Posterior cingulate gyrus (tissue), 11 donors: ENCODE measurements at regions not wholly inside any gene's neighbourhood (a gene's known extent, or its start where the extent isn't known, plus 50 kb on each side); places are given as distances from the start of the nearest gene placed in this dataset.

Source experiments
- DNase-seq, 10 donors: peaks; one replicate each; pipeline versions ENCODE4 v3.0.0 to v3.0.0-alpha.2; 2020 to 2021; ENCODE audit warnings: mixed read lengths in 3 of 10
- intact Hi-C: fragments of 100-400 bp; cut with DNase I; formaldehyde crosslinking; loops from one replicate; pipeline ENCODE4 v1.15.1; 2023

DNA sequence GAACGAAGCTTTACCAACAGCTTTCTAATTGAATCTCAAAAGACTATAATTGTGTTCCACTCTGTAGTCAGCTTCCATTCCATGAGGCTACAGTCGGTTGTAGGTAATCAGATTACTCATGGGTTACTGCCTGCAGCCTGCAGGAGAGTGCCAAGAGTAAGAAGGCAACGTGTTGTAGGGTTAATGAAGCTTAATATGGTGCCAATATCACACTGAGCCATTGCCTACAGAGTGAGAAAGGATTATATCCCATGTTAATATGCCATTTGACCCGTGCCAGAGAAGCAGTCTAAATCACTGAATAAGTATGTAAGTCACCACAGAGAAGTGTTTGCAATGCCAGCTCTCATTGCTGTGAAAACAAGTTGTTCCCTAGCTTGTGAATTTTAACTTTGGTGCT is 734.5 kb upstream of the ACVR2A start:
- DNase-seq = no peak
- intact Hi-C loops = no loop called here

DNA sequence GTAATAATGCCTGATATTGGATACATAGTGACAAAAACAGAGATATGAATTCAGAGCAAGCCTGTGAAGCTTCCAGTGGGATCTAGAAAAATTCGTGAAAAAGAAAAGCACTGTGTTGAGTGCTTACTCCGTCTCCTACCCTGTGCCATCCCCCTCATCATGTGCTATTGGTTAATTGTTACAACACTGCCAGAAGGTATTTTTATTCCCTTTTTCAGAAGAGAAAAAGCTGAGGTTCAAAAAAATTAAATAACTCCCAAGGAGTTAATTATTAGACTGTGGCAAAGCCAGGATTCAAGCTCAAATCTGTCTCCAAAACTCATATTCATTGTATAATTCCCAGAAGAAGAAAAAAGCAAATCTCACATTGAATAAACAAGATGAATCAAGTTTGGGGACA is 735.5 kb upstream of the ACVR2A start:
- intact Hi-C loops = no loop called here
- no peak for DNase-seq

DNA sequence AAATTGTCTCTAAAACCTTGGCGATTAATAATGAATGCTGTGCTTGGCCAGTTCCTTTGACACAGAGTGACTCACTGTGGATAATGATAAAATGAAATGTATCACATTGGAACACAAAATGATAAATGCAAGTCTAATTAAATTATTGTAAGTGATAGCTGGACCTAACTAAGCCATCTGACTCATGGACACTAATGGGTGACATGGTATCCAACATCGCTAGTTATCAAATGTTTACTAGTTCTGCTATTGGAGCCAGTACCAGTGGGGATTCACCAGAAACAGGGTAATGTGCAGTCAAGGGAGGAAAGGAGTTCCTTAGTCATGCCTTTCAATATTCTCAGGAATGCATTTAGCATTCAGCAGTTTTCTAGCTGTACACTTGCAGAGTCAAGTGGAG is 736.3 kb upstream of the ACVR2A start:
- intact Hi-C loops = no loop called here
- no peak for DNase-seq

DNA sequence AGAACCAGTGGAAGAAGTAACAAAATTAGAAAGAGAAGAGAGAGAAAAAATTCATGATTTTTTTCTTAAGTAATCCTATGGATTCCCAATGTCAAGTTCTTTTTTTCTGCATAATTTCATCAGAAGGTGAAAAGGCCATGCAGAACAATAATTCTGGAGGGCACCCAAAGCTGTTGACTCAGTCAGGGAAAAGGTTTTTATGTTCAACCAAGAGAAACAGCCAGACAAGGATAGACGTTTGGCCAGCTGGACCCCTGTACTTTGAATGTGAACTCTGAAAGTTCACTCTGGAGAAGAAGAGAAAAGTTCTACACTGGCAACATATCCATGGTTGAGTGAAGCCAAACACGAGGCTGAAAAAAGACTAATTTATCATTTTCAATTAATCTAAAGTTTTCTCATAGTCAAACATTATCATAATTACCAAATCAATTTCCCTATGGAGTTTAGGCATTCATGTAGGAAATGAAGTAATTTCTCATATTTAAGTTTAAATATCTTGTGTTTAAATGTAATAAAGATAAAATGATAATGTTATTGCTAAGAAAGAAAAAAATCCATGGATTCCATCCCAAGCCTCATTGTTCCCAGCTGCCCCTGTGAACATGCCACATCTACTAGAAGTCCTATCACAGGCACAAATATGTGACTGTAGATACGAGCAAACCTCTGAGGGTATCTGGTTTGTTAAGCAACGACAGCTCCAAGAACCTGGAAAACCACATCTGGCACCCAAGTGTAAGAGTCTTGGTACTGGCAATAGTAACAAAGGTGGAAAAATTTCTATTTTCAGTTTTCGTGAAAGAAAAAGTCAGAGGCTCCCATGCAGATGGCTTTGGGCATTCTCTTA is 742.7 kb upstream of the ACVR2A start:
- no peak for DNase-seq
- intact Hi-C loops = no loop called here

DNA sequence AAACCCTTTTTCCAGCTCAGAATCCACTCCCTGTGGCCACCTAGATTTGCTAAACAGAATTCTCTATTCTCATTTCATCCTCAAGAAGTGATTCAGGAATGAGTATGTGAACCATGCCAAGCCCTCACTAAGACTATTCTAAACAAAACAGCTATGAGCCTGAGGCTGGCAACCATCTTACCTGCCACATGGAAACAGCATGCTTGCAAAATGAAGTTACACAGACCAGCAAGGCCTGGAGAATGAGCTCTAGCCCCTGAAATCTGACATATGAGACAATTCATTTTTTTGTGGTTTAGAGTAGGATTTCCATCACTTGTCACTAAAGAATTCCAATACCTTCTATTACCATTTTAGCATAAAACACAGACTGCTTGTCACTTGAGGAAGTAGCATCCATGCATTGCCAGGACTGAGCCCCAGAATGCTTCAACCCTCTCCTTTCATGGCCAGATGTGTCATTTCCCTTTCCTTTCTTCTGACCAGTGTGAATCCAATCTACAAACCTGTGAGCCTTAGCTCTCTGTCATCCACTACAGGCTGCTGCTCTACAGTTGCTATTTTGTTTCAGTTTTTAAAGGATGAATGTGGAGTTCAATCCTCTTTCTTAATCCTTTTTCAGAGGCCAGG is 744.3 kb upstream of the ACVR2A start:
- no peak for DNase-seq
- intact Hi-C loops = no loop called here

DNA sequence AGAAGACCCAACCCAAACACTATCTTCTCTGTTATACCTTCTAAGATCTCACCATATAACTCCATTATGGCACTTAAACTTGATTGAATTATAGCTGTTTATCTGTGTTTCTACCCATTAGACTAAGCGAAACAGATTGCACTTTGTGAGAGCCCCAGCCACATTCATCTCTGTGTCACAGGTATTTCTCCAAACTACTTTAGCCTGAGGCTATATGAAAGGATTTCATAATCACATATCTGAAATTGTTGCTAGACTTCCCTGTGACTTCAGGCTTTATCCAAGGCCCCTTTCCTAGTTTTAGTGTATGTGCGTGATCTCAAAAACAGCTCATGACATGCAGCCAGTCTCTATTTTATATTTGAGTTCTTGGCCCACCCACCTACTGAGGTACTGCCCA is 745.0 kb upstream of the ACVR2A start:
- intact Hi-C loops = no loop called here
- no peak for DNase-seq

DNA sequence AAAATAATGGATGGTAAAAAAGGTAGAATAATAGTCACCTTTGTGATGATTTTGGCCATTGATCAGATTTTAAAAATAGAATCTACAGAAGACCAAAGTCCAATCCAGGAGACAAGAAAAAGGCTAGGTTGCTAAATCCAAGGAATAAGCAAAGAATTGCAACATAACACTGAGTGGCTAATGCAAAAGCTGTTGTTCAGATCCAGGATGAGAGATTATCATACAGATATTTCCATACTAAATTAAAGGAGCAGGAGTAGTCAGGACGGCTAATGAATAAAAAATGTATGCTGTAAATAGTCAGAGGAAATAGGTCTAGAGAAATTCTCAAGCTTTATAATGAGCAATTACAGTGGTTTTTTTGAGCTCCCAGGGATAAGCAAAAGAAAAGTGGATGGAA is 745.9 kb upstream of the ACVR2A start:
- intact Hi-C loops = no loop called here
- DNase-seq = no peak

DNA sequence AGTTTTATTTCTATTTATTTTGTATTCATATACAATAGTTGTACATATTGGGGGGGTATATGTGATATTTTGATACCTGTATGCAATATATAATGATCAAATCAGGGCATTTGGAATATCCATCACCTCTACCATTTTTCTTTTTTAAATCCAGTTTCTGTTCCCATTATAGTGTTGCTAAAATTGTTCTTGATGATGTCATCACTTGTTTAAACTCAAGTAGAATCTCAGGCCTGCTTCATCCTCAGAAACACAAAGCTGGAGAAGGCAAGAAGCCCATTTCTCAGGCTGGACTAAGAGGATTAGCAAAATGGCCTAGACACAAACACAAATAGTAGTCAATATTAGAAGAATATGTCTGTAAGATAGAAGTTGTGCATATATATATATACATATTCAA is 747.1 kb upstream of the ACVR2A start:
- intact Hi-C loops = no loop called here
- no peak for DNase-seq

DNA sequence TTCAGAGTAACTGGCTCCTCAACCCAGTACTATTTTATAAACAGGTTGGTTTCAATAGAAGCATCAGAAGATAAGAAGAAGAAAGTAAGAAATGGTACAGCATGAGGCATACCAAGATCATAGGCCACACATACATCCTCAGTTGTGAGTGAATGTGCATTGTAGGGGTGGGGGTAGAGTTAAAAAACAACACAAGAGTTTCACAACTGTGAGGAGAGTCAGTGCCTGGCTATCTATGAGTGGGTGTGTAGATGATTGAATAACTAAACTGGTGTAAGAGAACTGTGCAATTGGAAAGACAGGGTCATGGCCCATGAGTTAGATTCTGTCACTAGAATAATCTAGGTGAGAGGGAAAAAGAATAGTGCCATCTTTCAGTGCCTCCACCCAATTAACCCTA is 748.2 kb upstream of the ACVR2A start:
- no peak for DNase-seq
- intact Hi-C loops = no loop called here

DNA sequence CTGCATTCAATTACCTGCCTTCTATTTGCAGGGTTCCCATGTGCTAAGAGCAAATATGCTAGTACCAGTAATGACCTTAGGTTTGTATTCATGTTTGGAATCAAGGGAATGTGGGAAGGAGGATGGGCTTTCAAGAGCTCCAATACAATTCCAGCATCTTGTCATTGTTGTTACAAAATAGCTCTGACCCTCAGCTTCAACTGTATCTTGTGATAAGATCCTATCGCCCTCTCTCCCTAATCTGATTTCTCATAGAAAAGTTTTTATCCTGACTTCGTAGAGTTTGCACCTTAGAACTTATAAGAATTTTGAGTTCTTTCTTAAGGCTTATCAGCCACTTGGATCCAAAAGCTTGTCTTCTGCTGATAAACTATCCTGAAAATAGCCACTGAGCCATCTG is 749.5 kb upstream of the ACVR2A start:
- intact Hi-C loops = no loop called here
- no peak for DNase-seq

DNA sequence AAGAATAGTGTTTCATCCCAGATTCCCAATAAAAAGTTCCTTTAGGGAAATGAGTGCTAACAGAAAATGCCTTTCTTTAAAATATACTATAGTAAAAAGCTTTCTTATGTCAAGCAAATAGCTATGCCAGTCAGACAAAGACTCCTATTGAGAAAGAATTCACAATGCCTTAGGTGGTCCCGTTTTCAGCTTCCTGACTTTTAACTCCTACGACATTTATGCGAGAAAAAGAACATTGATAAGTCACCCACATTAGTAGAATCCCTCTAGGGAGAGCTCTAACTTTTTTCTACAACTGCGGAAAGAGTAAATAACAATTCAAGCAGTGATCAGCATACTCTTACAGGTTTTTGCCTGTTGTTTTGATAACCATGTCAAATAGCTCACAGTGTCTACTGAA is 750.8 kb upstream of the ACVR2A start:
- no peak for DNase-seq
- intact Hi-C loops = no loop called here

DNA sequence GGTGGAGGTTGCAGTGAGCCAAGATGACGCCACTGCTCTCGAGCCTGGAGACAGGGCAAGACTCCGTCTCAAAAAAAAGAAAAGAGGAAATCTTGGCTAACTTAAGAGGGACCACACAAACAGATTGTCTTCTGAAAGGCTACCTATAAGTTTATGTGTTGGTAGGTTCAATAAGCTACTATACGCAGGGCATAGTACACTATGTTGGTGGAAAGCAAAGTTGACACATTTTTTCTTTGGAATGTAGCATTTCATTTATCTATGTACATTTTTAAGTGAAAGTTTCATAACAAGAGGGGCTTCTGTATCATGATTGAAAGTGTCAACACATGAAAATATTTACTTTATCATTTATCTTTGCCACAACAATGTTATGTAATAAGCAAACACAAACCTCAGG is 752.6 kb upstream of the ACVR2A start:
- intact Hi-C loops = no loop called here
- DNase-seq = no peak

DNA sequence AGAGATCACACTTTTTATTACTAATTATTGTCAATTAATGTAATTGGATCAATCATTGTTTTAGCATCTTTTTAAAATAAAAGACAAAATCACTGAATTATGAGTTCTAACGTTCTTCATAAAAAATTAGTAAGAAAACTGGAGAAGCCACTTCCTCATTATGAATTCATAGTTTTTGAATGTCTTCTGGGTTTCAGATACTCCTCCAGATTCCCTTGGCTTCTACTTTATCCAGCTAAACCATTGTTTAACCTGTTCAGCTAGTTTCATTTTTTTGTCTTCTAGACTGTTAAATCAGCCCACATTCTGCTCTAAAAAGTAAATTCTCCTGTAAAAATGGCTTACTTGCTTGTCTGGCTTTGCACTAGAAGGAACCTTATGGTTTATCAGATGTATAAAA is 753.4 kb upstream of the ACVR2A start:
- intact Hi-C loops = no loop called here
- no peak for DNase-seq

DNA sequence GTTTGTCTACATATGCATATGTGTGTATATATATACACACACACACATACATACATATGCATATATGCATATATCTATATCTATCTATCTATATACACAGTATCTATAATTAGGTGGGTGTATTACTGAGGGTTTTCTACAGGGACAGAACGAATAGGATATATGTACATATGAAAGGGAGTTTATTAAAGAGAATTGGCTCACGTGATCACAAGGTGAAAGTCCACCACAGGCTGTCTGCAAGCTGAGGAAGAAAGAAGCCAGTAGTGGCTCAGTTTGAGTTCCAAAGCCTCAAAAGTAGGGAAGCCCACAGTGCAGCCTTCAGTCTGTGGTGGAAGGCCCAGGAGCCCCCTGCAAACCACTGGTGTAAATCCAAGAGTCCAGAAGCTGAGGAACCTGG is 756.0 kb upstream of the ACVR2A start:
- intact Hi-C loops = no loop called here

DNA sequence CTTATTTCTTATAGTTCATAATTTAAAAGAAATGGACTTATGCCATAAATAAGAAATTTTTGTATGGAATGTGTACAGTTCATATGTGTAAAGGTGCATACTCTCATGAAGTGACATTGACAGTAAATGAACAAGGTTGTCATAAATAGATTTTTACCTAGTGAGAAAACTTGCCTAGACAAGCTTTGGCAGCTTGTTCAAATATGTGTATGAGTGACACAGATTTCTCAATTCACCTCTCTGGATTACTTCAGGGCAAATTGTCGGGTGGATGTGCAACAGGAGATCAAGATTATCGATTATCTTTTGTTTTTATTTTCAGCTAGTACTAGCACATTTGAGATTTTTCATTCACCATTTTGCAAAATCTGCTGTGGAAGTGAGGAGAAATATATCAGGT is 758.1 kb upstream of the ACVR2A start:
- intact Hi-C loops = no loop called here
- DNase-seq = no peak

More for the DNA sequence above, 756.0 kb upstream of the ACVR2A start:
- no peak for DNase-seq

DNA sequence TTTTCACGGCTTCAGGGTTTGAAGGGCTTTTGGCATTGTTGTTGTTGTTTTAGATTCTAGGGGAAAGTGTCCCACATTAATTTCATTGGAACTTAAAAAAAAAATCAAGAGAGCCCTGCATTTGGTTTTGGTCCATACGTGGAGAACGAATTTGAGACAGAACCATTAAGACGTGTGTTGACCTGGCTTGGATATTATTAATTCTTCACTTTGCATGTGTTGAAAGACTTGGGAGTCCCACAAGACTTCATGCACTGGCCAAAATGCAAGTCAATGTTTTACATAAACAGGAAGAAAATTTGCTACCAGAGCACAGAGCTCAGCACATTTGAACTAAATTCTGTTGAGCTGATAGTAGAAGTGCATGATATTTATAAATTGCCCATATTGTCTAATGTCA is 761.2 kb upstream of the ACVR2A start:
- DNase-seq = no peak
- intact Hi-C loops = loop anchor here (2.0 kb wide), 1 partner anchor 827 kb away; no protein-coding TSS in a partner anchor

DNA sequence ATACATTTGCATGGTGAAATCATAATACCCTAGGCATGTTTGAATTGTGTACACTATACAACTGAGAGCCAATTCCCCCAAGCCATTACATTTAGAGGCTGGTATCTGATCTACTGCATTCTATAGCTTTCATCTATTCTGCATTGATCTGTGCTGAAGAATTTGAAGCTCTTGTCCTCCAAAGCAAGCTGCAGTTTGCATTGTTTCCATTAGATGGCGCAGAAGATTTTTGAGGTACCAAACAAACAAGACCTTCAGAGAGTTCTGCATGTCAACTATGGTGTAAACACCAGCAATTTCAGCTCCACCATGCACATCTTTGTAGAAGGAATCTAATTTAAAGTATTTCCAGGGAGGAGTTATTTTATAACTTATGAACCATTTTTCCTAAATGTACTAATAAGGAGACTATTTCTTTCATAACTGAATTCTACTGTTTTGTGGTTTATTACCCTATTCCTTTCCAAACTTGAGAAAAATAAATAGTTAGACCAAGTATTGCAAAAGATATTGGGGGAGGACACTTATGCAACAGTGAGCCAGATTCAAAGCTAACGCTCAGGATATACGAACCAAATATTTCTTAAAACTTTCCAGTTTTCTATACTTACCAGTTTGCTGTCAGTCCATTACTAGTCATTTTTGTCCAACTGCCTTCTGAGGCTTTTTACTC is 761.8 kb upstream of the ACVR2A start:
- intact Hi-C loops = loop anchor here (2.0 kb wide), 1 partner anchor 828 kb away; no protein-coding TSS in a partner anchor
- peak in 4 of 10 donors; percentile 28 to 57 (median 46) for DNase-seq

DNA sequence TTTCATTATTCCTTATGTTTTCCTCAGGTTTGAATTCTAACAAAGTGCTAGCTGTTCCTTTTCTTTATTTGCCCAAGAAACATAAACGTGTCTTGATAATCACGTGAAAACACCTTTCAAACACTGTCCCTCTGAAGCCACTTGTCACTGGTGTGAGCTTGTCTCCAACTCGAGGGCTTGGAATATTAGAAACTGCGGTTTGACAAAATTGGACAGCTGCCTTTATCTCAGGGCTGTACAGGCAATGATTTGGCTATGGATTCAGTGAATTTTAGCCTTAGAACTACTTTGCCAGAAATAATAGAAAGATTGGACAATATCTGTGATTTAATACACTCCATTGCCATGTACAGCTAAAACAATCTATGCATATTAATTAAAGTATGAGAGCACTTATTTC is 763.0 kb upstream of the ACVR2A start:
- intact Hi-C loops = loop anchor here (2.0 kb wide), 1 partner anchor 829 kb away; no protein-coding TSS in a partner anchor

DNA sequence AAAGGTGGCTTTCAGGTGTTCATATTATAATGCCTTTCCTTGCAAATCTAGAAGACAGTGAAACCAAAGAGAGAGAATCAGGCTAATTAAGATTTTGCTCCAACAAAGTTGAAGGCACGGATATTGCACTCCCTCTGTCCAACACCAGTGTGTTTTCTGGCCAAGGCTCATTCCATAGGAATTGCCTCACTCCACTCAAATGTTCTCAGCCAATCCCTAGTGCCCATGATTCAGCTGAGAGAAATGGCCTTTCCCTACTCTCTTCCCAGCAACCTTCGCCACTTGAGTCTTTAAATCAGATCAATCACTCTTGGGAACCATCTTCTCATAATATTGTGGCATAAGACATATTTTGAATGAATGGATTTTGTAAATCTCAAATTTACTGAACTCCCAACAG is 768.2 kb upstream of the ACVR2A start:
- no peak for DNase-seq
- intact Hi-C loops = no loop called here

More for the DNA sequence above, 763.0 kb upstream of the ACVR2A start:
- DNase-seq = no peak

DNA sequence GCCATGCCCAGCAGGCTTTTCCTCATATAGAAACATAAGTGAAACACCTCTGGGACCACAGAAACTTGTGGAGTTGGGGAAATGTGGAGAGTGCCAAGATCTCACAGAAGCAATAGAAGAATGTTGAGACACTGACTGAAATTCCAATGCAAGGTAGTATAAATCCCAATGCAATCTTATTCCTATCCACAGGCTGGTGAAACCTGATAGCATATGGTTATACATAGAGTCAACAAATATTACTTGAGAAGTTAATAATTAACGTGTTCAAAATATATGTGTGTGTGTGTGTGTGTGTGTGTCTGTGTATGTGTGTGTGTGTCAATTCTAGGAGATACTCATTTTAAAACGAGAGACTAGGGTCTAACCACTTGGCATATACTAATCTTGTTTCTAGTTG is 776.8 kb upstream of the ACVR2A start:
- no peak for DNase-seq
- intact Hi-C loops = no loop called here

DNA sequence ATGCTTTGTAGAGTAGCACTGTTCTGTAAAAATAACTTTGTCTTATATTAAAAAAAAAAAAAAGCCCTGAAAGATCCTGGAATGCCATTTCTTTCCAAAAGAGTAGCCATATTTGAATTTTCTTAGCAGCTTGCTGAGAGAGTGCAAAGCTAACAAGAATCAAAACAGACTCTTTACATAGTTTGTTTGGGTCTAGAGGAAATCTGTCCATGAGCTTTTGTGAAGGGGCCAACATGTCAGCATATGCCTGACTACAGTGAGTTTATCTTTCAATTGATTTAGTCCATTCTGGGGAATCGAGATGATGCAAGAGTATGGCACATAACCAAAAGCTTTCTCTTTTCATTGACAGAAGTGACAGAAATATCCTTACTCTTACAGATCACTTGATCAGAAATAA is 777.7 kb upstream of the ACVR2A start:
- no peak for DNase-seq
- intact Hi-C loops = no loop called here

DNA sequence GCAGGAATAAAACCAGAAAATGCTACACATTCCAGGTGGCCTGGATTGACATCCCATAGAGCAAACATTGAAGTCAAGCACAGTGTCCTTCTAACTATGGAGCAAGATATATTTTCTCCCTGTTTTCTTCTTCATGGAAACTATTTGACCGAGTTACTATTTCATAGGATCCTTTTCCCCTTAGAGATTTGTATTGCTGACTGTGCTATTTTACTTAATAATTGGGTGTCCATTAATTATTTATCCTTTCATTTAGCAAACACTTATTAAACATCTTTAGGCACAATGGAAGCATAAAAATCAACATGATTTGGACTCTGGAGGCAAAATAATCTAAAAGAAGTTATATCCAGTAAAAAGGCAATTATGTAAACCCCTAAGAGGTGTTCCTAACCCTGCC is 782.8 kb upstream of the ACVR2A start:
- intact Hi-C loops = no loop called here
- DNase-seq = no peak
